ENCODE measurements at regions not wholly inside any gene's neighbourhood (a gene's known extent, or its start where the extent isn't known, plus 50 kb on each side); places are given as distances from the start of the nearest gene placed in this dataset.
"Not testable (repeated sequence)": the region's sequence is repeated elsewhere in the genome, so short reads cannot be mapped to it uniquely, and the experiment has no call there.

DNA sequence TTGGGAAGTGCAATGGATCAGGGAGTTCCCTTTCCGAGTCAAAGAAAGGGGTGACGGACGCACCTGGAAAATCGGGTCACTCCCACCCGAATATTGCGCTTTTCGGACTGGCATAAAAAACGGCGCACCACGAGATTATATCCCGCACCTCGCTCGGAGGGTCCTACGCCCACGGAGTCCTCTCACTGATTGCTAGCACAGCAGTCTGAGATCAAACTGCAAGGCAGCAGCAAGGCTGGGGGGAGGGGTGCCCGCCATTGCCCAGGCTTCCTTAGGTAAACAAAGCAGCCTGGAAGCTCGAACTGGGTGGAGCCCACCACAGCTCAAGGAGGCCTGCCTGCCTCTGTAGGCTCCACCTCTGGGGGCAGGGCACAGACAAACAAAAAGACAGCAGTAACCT, 58.6 kb upstream of the FAM241A start:
- TF ChIP-seq, protein P1, sequence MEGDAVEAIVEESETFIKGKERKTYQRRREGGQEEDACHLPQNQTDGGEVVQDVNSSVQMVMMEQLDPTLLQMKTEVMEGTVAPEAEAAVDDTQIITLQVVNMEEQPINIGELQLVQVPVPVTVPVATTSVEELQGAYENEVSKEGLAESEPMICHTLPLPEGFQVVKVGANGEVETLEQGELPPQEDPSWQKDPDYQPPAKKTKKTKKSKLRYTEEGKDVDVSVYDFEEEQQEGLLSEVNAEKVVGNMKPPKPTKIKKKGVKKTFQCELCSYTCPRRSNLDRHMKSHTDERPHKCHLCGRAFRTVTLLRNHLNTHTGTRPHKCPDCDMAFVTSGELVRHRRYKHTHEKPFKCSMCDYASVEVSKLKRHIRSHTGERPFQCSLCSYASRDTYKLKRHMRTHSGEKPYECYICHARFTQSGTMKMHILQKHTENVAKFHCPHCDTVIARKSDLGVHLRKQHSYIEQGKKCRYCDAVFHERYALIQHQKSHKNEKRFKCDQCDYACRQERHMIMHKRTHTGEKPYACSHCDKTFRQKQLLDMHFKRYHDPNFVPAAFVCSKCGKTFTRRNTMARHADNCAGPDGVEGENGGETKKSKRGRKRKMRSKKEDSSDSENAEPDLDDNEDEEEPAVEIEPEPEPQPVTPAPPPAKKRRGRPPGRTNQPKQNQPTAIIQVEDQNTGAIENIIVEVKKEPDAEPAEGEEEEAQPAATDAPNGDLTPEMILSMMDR (IDR thresholded peaks at IDR 0.05 in 4 of 5, conservative IDR thresholded peaks at IDR 0.05 in 1 of 5), result not testable (repeated sequence)
- not testable (repeated sequence) for TF ChIP-seq POLR2A (IDR thresholded peaks at IDR 0.05)
